ENCODE measurements at regions not wholly inside any gene's neighbourhood (a gene's known extent, or its start where the extent isn't known, plus 50 kb on each side); places are given as distances from the start of the nearest gene placed in this dataset.

GRCh38 chr3:66639809-66640356 lies 139.1 kb upstream of the LRIG1 start:
- TF ChIP-seq ZNF274 (IDR thresholded peaks at IDR 0.05; ENCODE audit: low read depth, low read length) (no peak), SUZ12 (IDR thresholded peaks at IDR 0.05; ENCODE audit: extremely low read depth, insufficient read depth, insufficient read length) (no peak)
